Natural killer cell (primary cell): ENCODE measurements at regions not wholly inside any gene's neighbourhood (a gene's known extent, or its start where the extent isn't known, plus 50 kb on each side); places are given as distances from the start of the nearest gene placed in this dataset.
A peak's percentile ranks its signal among the peaks of the same experiment; 100 is the strongest.

ENCODE experiments used
- ATAC-seq, 3 donors: fragments of 150-1000 bp in 2 of 3; fragments of 200-7000 bp in 1 of 3; cut with Tn5 transposase; 1 replicate in 1 of 3; 2 replicates in 2 of 3; pipeline ENCODE4 v1.10.0; 2021; ENCODE audit warnings: mild to moderate bottlenecking in 2 of 3, moderate library complexity in 2 of 3
- DNase-seq, 2 donors: peaks; one replicate each; pipeline versions ENCODE4 v3.0.0 to v3.0.0-alpha.2; 2013 to 2021; ENCODE audit warnings: mixed read lengths in 1 of 2
- H3K27ac ChIP-seq: one replicate; pipeline ENCODE4 v1.5.1; 2013; ENCODE audit warnings: mild to moderate bottlenecking, low read length
- H3K27me3 ChIP-seq: one replicate; pipeline ENCODE4 v1.6.1; 2013; ENCODE audit warnings: low read length; ENCODE audit not compliant: control insufficient read depth, insufficient read depth
- H3K36me3 ChIP-seq: one replicate; pipeline ENCODE4 v1.6.1; 2013; ENCODE audit warnings: low read length; ENCODE audit not compliant: control insufficient read depth, insufficient read depth
- H3K4me1 ChIP-seq: one replicate; pipeline ENCODE4 v1.6.1; 2013; ENCODE audit warnings: low read length; ENCODE audit not compliant: control insufficient read depth, insufficient read depth
- H3K4me3 ChIP-seq: one replicate; pipeline ENCODE4 v1.5.1; 2013; ENCODE audit warnings: low read length
- H3K9me3 ChIP-seq: one replicate; pipeline ENCODE4 v1.6.1; 2013; ENCODE audit warnings: low read length; ENCODE audit not compliant: control insufficient read depth, insufficient read depth
- H3K27ac Mint-ChIP-seq, 2 donors: one replicate each; pipeline ENCODE4 v1.8.0; 2022; ENCODE audit warnings: mild to moderate bottlenecking in 2 of 2, mixed read lengths in 2 of 2, moderate library complexity in 1 of 2
- H3K27me3 Mint-ChIP-seq, 2 donors: one replicate each; pipeline ENCODE4 v1.8.0; 2022; ENCODE audit warnings: low read depth in 2 of 2, mixed read lengths in 2 of 2
- H3K36me3 Mint-ChIP-seq: one replicate; pipeline ENCODE4 v1.8.0; 2022; ENCODE audit warnings: mixed read lengths
- H3K4me1 Mint-ChIP-seq, 2 donors: one replicate each; pipeline ENCODE4 v1.8.0; 2022; ENCODE audit warnings: mixed read lengths in 2 of 2
- H3K4me3 Mint-ChIP-seq: one replicate; pipeline ENCODE4 v1.8.0; 2022; ENCODE audit warnings: mild to moderate bottlenecking, moderate library complexity, mixed read lengths
- H3K9me3 Mint-ChIP-seq, 2 donors: one replicate each; pipeline ENCODE4 v1.8.0; 2022; ENCODE audit warnings: mixed read lengths in 2 of 2
- WGBS: methylation state at CpG from one replicate; pipeline ENCODE4 v1.1.7; 2013; ENCODE audit warnings: missing lambda C conversion rate; ENCODE audit not compliant: insufficient coverage; 5-methylcytosine and 5-hydroxymethylcytosine counted together
- intact Hi-C: fragments of 100-400 bp; cut with micrococcal nuclease; formaldehyde crosslinking; loops from one replicate; pipeline ENCODE4 v1.14.2; 2022
- TF ChIP-seq, protein P1 (sequence below): fragments of 200-600 bp; IDR thresholded peaks from one replicate; pipeline ENCODE4 v1.8.0; 2022; ENCODE audit warnings: antibody characterized with exemption

DNA sequence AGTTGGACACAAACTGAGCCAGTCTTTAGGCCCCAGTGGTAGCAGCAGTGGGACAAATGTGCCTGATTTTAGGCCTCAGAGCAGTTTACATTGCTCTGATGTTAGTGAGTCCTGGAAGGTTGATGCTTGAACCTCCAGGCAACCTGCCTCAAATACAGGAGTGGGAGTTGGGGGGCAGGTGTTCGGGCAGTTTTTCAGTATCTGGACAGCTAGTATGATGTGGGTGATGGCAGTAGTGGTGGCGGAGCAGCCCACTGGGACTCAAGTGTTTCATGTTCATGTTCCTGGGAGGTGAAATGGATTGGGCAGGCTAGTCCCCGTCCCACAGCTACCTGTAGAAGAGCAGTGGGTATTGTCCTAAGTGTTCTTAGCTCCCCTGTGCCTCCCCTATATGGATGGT, 857.8 kb downstream of the JRKL start:
- H3K36me3 Mint-ChIP-seq, result peaks cover 14% of the 10 kb centered on the region
- peaks cover 17% of the 10 kb centered on the region for H3K9me3 ChIP-seq
- H3K27ac ChIP-seq, result no peak overlapping the region
- no peak overlapping the region for H3K4me3 Mint-ChIP-seq
- no peak for ATAC-seq
- intact Hi-C loops, result no loop called here
- peaks cover 17 to 37% of the 10 kb centered on the region in 2 donors for H3K9me3 Mint-ChIP-seq
- no peak for DNase-seq
- 81% methylated on average over 3 of the region's 3 CpGs for WGBS
- H3K4me1 ChIP-seq, result no peaks in the 10 kb centered on the region
- H3K4me3 ChIP-seq, result no peak overlapping the region
- H3K36me3 ChIP-seq, result no peaks in the 10 kb centered on the region
- no peaks in the 10 kb centered on the region for H3K4me1 Mint-ChIP-seq
- TF ChIP-seq, protein P1, sequence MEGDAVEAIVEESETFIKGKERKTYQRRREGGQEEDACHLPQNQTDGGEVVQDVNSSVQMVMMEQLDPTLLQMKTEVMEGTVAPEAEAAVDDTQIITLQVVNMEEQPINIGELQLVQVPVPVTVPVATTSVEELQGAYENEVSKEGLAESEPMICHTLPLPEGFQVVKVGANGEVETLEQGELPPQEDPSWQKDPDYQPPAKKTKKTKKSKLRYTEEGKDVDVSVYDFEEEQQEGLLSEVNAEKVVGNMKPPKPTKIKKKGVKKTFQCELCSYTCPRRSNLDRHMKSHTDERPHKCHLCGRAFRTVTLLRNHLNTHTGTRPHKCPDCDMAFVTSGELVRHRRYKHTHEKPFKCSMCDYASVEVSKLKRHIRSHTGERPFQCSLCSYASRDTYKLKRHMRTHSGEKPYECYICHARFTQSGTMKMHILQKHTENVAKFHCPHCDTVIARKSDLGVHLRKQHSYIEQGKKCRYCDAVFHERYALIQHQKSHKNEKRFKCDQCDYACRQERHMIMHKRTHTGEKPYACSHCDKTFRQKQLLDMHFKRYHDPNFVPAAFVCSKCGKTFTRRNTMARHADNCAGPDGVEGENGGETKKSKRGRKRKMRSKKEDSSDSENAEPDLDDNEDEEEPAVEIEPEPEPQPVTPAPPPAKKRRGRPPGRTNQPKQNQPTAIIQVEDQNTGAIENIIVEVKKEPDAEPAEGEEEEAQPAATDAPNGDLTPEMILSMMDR, result no peak
- no peak overlapping the region for H3K27ac Mint-ChIP-seq
- H3K27me3 Mint-ChIP-seq, result no peaks in the 10 kb centered on the region
- H3K27me3 ChIP-seq, result no peaks in the 10 kb centered on the region

DNA sequence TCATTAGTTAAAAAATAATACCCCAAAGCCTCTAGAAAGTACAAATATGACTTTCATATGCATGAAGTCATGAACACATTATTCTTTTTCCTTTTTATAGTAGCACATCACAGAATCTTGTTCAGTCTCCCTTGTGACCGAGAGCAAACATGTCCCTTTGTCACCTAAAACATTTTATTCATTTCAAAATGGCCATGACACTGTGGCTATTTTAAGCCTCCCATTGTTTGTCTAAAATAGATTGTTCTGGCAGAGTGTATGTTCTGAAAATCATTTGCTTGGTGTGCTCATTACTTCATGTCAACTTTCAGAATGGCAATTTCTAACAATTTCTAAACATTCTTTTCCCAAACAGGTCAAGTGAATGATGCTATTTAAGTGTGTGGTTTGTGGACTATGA, 865.0 kb downstream of the JRKL start:
- Histone ChIP-seq H3K4me3 (no peak overlapping the region), H3K27me3 (no peaks in the 10 kb centered on the region), H3K9me3 (no peaks in the 10 kb centered on the region), H3K27ac (no peak overlapping the region), H3K4me1 (no peaks in the 10 kb centered on the region), H3K36me3 (no peaks in the 10 kb centered on the region)
- H3K4me1 Mint-ChIP-seq, result no peaks in the 10 kb centered on the region
- DNase-seq (no peak), ATAC-seq (no peak)
- 80% methylated on average over 1 of the region's 1 CpG for WGBS
- peaks cover under 1% of the 10 kb centered on the region for H3K36me3 Mint-ChIP-seq
- TF ChIP-seq, protein P1, result no peak
- intact Hi-C loops, result no loop called here
- H3K27me3 Mint-ChIP-seq, result no peaks in the 10 kb centered on the region
- H3K9me3 Mint-ChIP-seq, result peaks cover 15 to 28% of the 10 kb centered on the region in 2 donors
- no peak overlapping the region for H3K27ac Mint-ChIP-seq
- no peak overlapping the region for H3K4me3 Mint-ChIP-seq

DNA sequence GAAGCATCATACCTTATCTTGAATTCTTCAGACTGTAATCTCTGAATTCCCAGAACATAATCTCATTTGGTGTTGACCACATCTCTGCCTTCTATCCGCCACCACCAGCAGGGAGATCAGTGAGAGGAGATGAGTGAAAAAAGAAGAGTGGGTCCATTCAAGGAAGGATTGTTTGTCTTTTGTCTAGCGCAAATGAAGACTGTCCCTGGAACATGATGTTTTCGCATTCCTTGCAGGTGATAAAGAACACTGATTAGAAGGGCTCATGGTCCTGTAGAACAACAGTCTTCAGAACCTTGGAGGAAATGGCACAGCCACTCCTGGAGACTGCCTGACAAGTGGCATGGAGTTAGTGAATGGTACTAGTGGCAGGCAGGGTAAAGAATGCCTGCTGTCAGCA, 869.6 kb downstream of the JRKL start:
- Mint-ChIP-seq H3K9me3 (peaks cover 17 to 28% of the 10 kb centered on the region in 2 donors), H3K4me3 (no peak overlapping the region), H3K4me1 (no peaks in the 10 kb centered on the region), H3K27me3 (no peaks in the 10 kb centered on the region), H3K36me3 (peaks cover 7% of the 10 kb centered on the region), H3K27ac (no peak overlapping the region)
- H3K27ac ChIP-seq, result no peak overlapping the region
- H3K36me3 ChIP-seq, result no peaks in the 10 kb centered on the region
- H3K4me3 ChIP-seq, result no peak overlapping the region
- H3K9me3 ChIP-seq, result no peaks in the 10 kb centered on the region
- H3K4me1 ChIP-seq, result no peaks in the 10 kb centered on the region
- WGBS, result 98% methylated on average over 3 of the region's 3 CpGs
- ATAC-seq (no peak), DNase-seq (no peak)
- intact Hi-C loops, result no loop called here
- H3K27me3 ChIP-seq, result no peaks in the 10 kb centered on the region
- TF ChIP-seq, protein P1, result no peak

DNA sequence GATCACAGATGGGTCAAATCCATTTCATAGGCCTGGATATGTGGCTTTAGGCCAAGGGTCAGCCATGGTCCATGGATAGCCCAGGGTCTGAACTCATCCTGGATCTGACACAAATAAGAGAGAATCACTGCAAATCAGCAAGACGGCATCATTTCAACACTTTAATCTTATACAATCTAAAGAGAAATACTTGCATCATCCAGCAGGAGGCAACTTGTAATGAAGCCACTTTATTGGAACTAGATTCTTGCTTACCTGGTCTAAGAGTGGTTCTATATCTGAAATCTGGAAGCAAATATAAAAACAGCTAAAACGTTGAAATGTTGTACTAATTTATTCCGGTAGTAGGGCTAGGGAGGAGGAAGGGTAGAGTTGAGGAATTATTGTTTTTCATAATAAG, 870.1 kb downstream of the JRKL start:
- Mint-ChIP-seq H3K4me3 (no peak overlapping the region), H3K27ac (no peak overlapping the region), H3K4me1 (no peaks in the 10 kb centered on the region), H3K36me3 (peaks cover 7% of the 10 kb centered on the region), H3K9me3 (peaks cover 17 to 28% of the 10 kb centered on the region in 2 donors), H3K27me3 (no peaks in the 10 kb centered on the region)
- TF ChIP-seq, protein P1, result no peak
- Histone ChIP-seq H3K36me3 (no peaks in the 10 kb centered on the region), H3K9me3 (no peaks in the 10 kb centered on the region), H3K4me3 (no peak overlapping the region), H3K27ac (no peak overlapping the region), H3K4me1 (no peaks in the 10 kb centered on the region), H3K27me3 (no peaks in the 10 kb centered on the region)
- intact Hi-C loops, result no loop called here
- 90% methylated on average over 3 of the region's 3 CpGs for WGBS
- ATAC-seq, result peak in 1 of 3 donors; percentile 30
- no peak for DNase-seq
